Right forelimb (tissue), 1 donor: ENCODE measurements at regions not wholly inside any gene's neighbourhood (a gene's known extent, or its start where the extent isn't known, plus 50 kb on each side); places are given as distances from the start of the nearest gene placed in this dataset.
"Not testable (repeated sequence)": the region's sequence is repeated elsewhere in the genome, so short reads cannot be mapped to it uniquely, and the experiment has no call there.

Experiments used
- DNase-seq: peaks from one replicate; pipeline ENCODE4 v3.0.0-alpha.2; 2018

DNA sequence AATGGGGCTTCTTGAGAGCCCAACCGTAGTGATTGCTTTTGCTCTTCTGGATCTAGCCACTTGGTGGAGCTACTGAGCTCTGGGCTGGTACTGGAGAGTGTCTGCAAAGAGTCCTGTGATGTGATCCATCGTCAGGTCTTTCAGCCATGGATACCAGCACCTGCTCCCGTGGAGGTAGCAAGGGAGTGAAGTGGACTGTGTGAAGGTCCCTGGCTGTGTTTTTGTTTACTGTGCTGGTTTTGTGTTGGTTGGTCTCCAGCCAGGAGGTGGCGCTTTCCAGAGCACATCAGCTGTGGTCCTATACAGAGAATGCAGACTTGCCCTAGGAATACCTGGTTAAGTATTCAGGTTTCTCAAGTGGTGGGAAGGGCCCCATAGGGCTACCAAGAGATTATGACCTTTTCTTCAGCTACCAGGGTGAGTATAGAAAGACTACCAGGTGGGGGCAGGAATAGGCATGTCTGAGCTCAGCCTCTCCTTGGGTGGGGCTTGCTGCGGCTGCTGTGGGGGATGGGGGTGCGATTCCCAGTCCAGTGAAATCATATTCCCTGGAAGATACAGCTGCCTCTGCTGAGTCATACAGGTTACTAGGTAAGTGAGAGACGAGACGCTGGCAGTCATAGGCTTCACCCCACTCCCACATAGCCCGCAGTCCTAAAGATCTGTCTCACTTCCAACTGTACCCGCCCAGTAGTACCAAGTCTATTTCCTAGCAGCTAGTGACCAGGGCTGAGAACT, 733.7 kb downstream of the ZNF385D start:
- DNase-seq, result no peak

- DNase-seq, result no peak
Observed at GRCh38 chr3:21013566-21013965, 737.4 kb downstream of the ZNF385D start.

GRCh38 chr3:20999661-21000060, 751.3 kb downstream of the ZNF385D start:
- DNase-seq, result no peak

DNA sequence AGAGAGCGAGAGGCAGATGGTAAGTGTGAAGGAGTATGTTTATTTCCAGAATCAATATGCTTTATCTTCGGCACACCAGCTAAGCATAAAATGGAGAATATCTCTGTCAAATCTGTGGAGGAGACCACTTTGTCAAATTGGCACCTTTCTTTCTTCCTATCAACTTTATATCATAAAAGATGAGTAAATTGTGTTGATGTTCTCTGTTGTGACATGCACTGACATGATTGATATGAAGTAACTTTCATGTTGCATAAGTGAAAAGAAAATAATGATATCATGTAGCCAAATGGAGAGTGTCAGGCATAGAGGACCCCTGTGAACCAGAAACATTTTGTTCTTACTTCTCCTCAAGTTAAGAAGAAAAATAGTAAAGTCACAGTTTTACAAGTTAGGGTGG, 753.8 kb downstream of the ZNF385D start:
- no peak for DNase-seq

DNA sequence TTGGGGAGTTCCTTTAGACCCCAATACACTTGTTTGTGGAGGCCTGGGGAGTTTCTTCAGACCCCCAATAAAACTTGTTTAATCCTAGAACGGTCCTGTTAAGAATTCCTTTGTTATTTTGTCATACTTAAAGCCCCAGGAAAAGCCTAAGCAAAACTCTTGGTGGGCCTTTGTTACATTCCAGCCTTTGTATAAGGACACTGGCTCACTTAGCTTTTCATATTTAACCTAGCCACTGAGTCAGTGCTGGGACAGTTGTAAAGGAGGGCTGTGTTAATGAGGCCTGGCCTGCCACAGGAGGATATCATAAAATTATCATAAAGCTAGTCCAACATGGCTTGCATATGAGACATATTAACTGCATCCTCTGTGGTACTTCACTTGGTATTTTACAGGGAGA, 760.1 kb downstream of the ZNF385D start:
- no peak for DNase-seq

DNA sequence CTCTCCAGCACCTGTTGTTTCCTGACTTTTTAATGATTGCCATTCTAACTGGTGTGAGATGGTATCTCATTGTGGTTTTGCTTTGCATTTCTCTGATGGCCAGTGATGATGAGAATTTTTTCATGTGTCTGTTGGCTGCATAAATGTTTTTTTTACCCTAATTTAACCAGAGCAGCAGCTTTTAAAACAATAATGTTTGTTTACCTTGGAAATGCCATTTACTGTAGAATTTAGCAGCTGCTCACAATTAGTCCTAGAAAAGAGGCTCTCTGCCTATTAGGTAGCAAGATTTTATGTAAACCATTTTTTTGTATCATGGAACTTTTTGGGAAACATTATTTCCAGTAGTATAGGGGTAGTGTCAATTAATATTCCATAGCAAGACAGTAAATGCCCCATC, 761.4 kb downstream of the ZNF385D start:
- not testable (repeated sequence) for DNase-seq

GRCh38 chr3:20984594-20985205, 766.3 kb downstream of the ZNF385D start:
- DNase-seq, result no peak

- DNase-seq, result no peak
Observed at GRCh38 chr3:20975188-20975651, 775.8 kb downstream of the ZNF385D start.

DNA sequence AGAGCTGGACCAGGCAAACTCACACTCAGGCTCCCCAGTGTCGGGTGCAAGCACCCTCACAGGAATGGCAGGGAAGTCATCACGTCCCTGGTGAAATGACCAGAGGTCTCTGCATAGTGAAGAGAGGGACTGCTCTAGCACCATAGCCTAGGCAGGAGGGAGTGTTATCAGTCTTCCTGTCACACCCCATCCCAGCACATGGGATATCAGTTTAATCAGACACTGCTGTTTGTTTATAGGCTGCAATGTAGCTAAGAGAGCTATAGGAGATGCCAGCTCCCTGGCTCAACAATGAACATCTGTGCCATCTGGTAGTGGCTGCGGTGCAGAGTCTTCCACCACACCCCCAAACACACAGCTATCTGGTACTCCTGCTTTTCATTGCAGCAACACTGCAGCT, 776.6 kb downstream of the ZNF385D start:
- DNase-seq, result no peak

GRCh38 chr3:20970807-20971206, 780.2 kb downstream of the ZNF385D start:
- not testable (repeated sequence) for DNase-seq

DNA sequence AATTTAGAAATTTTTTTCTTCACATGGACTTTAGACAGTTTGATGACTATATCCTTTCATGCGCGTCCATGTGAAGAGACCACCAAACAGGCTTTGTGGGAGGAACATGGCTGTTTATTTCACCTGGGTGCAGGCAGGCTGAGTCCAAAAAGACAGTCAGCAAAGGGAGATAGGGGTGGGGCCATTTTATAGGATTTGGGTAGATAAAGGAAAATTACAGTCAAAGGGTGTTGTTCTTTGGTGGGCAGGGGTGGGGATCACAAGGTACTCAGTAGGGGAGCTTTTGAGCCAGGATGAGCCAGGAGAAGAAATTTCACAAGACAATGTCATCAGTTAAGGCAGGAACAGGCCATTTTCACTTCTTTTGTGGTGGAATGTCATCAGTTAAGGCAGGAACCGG, 781.5 kb upstream of the SGO1 start:
- not testable (repeated sequence) for DNase-seq

GRCh38 chr3:20958161-20958560, 772.2 kb upstream of the SGO1 start:
- DNase-seq, result no peak

GRCh38 chr3:20945892-20946291, 759.9 kb upstream of the SGO1 start:
- DNase-seq, result no peak

DNA sequence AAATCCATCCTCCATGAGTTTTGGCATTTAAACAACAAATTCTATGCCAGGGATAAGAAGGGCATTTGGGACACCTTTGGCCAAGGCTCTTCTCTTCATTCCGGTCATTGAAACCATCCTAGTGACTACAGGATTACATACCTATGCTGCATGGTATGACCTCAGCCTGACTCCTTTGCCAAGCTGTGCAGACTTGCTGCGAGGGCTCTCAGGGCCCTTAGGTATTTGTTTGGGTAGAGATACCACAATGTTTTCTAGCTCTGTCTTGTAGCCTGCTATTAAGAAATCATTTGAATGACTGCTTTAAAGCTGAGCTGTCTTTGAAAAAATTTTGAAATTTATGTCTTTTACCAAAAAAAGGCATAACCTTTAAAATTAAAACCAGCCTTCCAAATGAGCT, 749.8 kb upstream of the SGO1 start:
- DNase-seq, result no peak

DNA sequence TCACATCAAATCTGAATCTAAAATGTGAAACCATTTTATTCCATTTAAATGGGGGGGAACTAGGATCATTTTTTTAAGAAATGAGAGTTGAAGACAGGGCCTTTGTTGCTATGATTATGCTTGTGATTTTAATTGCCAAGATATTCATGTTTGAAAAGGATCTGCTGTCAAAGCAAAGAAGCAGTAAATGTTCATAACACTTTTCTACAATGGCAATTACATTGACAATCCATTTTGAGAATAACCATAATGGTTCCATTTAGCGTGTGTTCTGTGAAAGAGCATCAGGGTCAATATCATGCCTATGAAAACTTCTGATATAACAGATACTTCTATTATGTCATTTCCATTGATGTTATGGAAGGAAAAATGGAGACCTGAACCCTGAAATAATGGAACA, 745.8 kb upstream of the SGO1 start:
- DNase-seq, result no peak

DNA sequence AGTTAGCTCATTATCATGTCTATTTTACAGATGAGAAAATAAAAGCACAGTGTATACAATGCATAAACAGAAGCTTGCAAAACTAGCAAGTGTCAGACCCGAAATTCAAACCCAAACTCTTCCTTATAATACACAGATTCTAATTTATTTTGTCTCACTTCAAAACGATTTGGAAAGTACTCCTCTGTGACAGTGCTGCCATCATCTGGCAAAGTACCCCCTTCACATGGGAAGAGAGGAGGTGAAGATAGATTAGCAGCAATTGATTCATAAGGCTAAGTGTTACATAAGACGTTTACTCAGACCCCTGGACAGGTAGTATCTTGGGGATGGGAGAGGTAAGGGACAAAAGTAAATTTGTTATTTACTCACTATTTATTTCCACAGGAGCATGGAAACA, 744.0 kb upstream of the SGO1 start:
- DNase-seq, result no peak

- no peak for DNase-seq
Observed at GRCh38 chr3:20924646-20925385, 738.8 kb upstream of the SGO1 start.

DNA sequence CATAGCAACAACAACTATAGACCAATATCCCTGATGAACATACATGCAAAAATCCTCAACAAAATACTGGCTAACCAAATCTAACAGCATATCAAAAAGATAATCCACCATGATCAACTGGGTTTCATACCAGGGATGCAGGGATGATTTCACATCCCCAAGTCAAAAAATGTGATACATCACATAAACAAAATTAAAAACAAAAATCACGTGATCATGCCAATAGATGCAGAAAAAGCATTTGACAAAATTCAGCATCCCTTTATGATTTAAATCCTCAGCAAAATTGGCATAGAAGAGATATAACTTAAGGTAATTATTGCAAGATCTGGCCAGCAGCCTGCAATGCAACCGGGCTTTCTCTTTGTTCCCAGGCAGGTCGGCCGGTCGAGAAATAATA, 735.1 kb upstream of the SGO1 start:
- DNase-seq, result not testable (repeated sequence)

DNA sequence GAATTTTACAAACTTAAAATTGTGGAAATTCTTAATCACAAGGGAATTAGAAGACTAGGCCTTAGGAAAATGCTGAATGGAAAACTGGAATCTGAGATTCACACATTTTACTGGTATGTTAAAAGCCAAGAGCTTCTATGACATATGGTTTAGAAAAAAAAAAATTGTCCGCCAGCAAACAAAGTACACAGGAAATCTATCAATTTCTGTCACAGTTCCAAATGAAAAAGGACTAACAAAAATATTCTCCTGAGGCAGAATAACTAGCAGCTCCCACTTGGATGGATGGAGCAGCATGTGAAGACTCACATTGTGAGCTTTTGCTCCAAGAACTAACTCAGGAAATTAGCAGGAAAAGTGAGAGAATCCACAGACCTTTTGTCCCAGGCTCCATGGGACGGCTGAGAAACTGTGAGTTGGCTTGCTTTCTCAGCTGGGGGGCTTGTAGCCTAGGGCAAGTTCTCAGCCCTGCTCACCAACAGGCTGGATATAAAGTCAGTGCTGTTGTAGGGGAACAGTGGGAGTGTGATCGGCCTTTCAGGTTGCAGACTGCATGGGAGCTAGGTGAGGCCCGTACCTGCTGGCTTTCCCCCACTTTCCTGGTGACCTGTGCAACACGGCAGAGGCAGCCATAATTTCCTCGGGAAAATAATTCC, 731.1 kb upstream of the SGO1 start:
- DNase-seq, result no peak

DNA sequence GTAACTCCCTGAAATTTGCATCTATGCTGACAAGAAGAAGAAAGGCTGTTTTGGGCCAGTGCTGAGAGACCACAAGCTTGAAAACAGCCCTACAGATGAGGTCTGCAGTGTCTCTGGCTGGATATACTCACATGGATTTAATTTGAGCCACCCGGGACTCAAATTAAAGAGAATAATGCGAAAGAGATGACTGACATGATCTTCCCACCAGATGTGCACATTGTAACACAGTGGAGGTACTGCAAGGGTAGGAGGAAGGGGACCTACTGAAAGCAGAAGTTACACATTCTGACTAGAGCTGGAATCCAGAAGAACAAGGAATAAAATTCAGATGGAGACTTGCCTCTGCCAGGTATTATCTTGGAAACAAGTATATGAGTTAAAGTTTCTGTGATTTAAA, 728.3 kb upstream of the SGO1 start:
- peak; percentile 58 for DNase-seq

DNA sequence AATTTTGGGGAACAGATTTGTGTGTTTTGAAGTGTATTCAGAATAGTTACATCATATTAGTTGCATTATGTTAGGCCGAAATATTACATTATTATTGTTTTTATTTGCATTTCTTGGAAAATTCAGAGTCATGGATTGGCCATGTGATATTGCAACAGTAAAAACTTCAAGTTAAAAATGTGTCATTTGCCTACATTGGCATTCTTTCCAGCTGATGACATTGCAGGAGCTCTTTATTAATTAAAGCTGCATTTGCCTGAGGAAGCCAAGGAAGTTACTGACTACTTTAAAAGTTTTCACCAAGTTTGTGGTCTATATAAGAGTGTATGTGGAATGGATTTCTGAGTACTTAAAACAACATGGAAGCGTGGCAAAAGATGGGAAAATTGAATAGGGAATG, 726.4 kb upstream of the SGO1 start:
- no peak for DNase-seq

GRCh38 chr3:20909511-20909910, 723.5 kb upstream of the SGO1 start:
- no peak for DNase-seq

DNA sequence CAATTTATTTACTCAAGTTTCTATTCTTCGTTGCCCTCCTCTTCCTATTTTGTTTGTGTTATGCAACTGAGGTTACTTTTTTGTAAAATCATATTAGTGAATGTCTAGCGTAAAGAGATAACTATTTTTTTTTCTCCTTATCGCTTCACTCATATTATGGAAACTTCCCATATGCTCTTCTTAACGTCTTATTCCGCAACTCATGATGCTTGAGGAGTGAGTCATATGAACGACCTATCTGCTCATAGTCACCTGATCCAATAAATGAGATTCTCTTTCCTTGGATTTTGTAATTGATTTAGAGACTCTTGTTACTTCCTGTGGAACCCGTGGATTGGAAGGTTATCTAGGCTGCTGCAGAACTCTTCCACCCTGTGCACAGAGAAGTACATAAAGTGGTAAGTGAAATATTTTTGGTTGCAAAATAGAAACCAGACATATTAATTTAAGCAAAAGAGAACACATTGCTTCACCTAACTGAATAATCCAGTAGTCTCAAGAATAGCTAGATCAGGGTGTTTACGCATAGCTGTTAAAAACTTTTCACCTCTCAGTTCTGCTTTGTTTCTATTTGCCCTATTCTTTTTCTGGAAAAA, 719.3 kb upstream of the SGO1 start:
- no peak for DNase-seq
